HUES6 (cell line): ENCODE measurements at regions not wholly inside any gene's neighbourhood (a gene's known extent, or its start where the extent isn't known, plus 50 kb on each side); places are given as distances from the start of the nearest gene placed in this dataset.
"Not testable (repeated sequence)": the region's sequence is repeated elsewhere in the genome, so short reads cannot be mapped to it uniquely, and the experiment has no call there.

Experiments used
- H3K27ac ChIP-seq: 2 replicates; pipeline ENCODE4 v1.7.0; 2013; ENCODE audit warnings: low read depth, mild to moderate bottlenecking, low read length, inconsistent platforms
- H3K27me3 ChIP-seq: 2 replicates; pipeline ENCODE4 v1.6.1; 2013; ENCODE audit warnings: low read length; ENCODE audit not compliant: control insufficient read depth, insufficient read depth
- H3K36me3 ChIP-seq: 2 replicates; pipeline ENCODE4 v1.6.1; 2013; ENCODE audit warnings: low read length; ENCODE audit not compliant: control insufficient read depth, insufficient read depth
- H3K4me1 ChIP-seq: 2 replicates; pipeline ENCODE4 v1.6.1; 2013; ENCODE audit warnings: low read length; ENCODE audit not compliant: control insufficient read depth, insufficient read depth
- H3K4me3 ChIP-seq: 2 replicates; pipeline ENCODE4 v1.5.1; 2013; ENCODE audit warnings: low read depth, low read length
- H3K9ac ChIP-seq: one replicate; pipeline ENCODE4 v1.6.1; 2013; ENCODE audit warnings: mild to moderate bottlenecking, low read length
- H3K9me3 ChIP-seq: 2 replicates; pipeline ENCODE4 v1.6.1; 2013; ENCODE audit warnings: low read depth, low read length; ENCODE audit not compliant: control insufficient read depth, insufficient read depth

DNA sequence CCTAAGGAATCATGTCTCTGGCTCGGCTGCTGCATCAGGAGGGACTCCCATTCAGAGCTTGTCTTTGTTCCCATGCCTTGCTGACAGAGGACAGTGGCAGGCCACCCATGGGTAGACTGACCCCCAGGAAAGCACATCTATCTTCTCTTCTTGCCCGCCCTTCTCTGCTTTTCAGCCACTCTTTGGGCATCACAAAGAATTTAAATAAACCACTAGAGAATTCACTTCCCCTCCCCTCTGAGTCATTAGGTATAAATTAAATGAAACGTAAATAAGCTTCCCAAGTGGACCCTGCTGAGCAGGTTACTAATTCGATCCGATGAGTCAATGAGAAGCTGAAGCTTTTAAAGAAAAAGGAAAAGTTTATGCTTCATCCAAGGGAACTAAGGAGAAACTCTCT lies 97.0 kb downstream of the DRD1 start:
- H3K9ac ChIP-seq = no peak overlapping the region
- no peaks in the 10 kb centered on the region for H3K9me3 ChIP-seq
- H3K27me3 ChIP-seq = no peaks in the 10 kb centered on the region
- no peak overlapping the region for H3K4me3 ChIP-seq
- H3K27ac ChIP-seq = no peak overlapping the region
- H3K4me1 ChIP-seq = peaks cover 17% of the 10 kb centered on the region
- H3K36me3 ChIP-seq = no peaks in the 10 kb centered on the region

DNA sequence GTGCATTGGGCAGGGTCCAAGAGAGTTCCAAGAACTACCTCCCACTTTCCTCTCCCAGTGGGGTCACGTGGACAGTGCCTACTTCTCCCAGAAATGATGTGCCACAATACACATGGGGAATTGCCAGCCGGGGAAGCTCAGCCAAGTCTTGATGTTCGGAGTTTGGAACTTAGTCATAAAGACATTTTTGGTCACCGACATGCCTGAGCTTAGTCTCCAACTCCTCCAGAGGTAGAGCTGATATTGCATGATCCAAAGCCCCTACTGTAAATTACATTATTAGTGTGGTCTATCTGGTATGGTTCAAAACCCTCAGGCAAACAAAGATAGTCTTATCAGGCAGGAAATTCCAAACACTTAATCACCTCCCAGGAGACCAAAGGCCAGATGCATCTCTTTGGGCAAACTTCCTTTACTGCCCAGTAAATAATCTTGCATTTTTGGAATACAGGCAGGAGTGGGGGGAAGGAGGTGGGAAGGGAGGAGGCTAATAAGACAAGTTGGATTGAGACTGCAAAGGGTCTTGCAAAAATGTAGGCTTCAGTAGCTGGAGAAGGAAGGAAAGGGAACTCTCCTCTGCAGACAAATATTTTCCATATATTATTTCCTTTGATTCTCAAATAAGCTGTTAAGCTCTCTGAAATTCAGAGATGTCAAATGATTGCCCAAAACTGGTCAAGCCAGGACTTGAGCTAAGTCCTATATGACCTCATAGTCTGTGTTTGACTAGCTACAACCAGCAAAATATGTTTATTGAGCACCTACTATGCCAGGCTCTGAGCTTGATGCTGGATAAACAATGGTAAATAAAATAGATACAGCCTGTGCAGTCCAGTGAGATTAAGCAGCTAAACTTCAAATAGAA lies 99.4 kb downstream of the DRD1 start:
- Histone ChIP-seq H3K4me3 (no peak overlapping the region), H3K27ac (no peak overlapping the region), H3K9me3 (no peaks in the 10 kb centered on the region), H3K36me3 (no peaks in the 10 kb centered on the region), H3K9ac (no peak overlapping the region), H3K4me1 (peaks cover 11% of the 10 kb centered on the region), H3K27me3 (no peaks in the 10 kb centered on the region)

DNA sequence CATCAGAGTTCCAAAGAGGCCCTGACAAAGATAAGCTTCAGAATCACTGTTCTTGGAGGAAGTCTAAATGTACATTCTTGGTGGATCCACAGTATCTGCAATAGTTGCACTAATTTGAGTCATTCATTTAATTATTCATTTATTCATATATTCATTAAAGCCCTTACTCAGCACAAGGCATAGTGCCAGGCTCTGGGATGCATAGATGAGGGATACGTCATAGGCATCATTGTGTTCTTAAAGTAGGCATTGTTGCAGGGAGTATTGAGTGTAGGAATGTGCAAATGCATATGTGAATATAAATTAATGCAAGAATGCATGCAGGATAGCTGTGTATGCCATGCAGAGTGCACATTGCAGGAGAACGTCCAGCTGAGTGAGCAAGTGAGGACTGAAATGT lies 100.7 kb downstream of the DRD1 start:
- Histone ChIP-seq H3K27ac (no peak overlapping the region), H3K9ac (no peak overlapping the region), H3K27me3 (no peaks in the 10 kb centered on the region), H3K4me1 (peaks cover 10% of the 10 kb centered on the region), H3K36me3 (no peaks in the 10 kb centered on the region), H3K4me3 (no peak overlapping the region), H3K9me3 (no peaks in the 10 kb centered on the region)

DNA sequence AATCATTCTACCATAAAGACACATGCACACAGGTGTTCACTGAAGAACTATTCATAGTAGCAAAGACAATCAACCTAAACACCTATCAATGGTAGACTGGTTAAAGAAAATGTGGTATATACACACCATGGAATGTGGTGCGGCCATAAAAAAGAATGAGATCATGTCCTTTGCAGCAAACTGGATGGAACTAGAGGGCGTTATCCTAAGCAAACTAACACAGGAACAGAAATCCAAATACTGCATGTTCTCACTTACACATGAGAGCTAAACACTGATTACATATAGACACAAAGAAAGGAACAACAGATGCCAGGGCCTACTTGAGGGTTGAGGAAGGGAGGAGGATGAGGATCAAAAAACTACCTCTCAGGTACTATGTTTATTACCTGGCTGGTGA lies 103.8 kb downstream of the DRD1 start:
- no peaks in the 10 kb centered on the region for H3K9me3 ChIP-seq
- H3K9ac ChIP-seq = no peak overlapping the region
- H3K27me3 ChIP-seq = no peaks in the 10 kb centered on the region
- no peaks in the 10 kb centered on the region for H3K36me3 ChIP-seq
- no peak overlapping the region for H3K27ac ChIP-seq
- no peaks in the 10 kb centered on the region; the same call in 1 of the 2 replicates for H3K4me1 ChIP-seq
- H3K4me3 ChIP-seq = no peak overlapping the region

DNA sequence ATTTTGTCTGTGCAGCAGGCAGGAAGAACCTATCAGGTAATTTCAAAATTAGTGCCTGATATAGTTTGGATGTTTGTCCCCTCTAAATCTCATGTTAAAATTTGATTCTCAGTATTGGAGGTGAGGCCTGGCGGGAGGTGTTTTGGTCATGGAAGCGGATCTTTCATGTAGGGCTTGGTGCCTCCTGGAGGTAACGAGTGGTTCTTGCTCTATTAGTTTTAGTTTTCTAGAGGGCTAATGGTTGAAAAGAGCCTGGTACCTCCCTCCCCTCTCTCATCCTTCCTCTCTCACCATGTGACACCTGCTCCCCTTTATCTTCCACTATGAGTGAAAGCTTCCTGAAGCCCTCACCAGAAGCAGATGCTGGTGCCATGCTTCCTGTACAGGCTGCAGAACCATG lies 106.3 kb downstream of the DRD1 start:
- no peaks in the 10 kb centered on the region for H3K27me3 ChIP-seq
- H3K9ac ChIP-seq = no peak overlapping the region
- H3K4me3 ChIP-seq = no peak overlapping the region
- H3K9me3 ChIP-seq = no peaks in the 10 kb centered on the region
- no peaks in the 10 kb centered on the region for H3K4me1 ChIP-seq
- H3K36me3 ChIP-seq = no peaks in the 10 kb centered on the region
- no peak overlapping the region for H3K27ac ChIP-seq

DNA sequence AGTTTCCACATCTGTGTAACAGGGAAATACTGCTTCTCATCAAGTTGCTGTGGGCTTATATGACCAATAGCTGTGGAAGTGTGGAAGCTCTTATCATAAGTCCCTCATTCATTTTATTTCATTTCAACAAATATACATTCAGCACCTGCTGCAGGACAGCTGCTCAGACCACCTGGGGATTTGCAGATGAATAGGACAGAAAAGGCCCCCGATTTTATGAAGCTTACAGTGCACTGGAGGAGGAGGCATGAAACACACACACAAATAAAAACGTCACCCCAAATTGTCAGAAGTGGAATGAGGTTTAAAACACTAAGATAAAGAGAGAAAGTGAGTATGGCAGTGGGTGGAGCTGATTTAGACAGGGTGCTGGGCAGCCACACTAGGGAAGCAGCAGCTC lies 107.2 kb downstream of the DRD1 start:
- H3K4me1 ChIP-seq = no peaks in the 10 kb centered on the region
- no peak overlapping the region for H3K4me3 ChIP-seq
- no peaks in the 10 kb centered on the region for H3K36me3 ChIP-seq
- no peak overlapping the region for H3K27ac ChIP-seq
- no peaks in the 10 kb centered on the region for H3K27me3 ChIP-seq
- no peaks in the 10 kb centered on the region for H3K9me3 ChIP-seq
- H3K9ac ChIP-seq = no peak overlapping the region

DNA sequence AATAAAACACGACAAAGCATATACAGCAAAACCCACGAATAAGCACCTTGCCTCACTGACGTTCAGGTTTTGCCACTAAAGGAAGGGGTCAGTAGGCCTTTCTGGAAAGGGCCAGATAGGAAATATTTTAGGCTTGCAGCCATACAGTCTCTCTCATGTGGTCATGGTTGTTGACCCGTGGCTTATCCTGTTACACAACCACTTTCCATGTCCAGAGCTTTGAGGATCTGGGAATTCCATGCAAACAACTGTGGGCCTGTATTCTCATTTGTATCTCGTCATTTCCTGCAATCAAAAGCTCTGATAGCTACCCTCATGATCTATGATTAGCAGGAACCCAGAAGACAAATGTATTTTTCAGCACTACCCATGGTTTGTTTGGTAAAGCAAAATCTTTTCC lies 108.3 kb downstream of the DRD1 start:
- H3K27ac ChIP-seq = no peak overlapping the region

DNA sequence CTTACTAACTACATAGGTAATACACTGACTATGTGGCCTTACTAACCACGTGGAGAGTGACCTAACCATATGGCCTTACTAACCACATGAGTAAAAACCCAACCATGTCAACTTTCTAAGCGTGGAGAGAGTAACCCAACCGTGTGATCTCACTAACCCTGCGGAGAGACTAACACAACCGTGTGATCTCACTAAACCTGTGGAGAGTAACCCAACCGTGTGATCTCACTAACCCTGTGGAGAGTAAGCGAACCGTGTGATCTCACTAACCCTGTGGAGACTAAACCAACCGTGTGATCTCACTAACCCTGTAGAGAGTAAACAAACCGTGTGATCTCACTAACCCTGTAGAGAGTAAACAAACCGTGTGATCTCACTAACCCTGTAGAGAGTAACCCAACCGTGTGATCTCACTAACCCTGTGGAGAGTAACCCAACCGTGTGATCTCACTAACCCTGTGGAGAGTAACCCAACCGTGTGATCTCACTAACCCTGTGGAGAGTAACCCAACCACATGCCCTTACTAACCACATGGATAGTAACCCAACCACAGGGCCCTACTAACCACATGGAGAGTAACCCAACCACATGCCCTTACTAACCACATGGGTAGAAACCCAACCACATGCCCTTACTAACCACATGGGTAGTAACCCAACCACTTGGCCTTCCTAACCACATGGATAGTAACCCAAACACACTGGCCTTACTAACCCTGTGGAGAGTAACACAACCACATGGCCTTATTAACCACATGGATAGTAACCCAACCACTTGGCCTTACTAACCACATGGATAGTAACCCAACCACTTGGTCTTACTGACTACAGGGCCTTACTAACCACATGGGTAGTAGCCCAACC lies 112.6 kb downstream of the DRD1 start:
- not testable (repeated sequence) for H3K27me3 ChIP-seq, H3K27ac ChIP-seq, H3K4me3 ChIP-seq, H3K4me1 ChIP-seq, H3K36me3 ChIP-seq, H3K9me3 ChIP-seq, H3K9ac ChIP-seq

More for the DNA sequence above, 108.3 kb downstream of the DRD1 start:
- no peaks in the 10 kb centered on the region for H3K4me1 ChIP-seq
- no peaks in the 10 kb centered on the region for H3K9me3 ChIP-seq
- no peak overlapping the region for H3K9ac ChIP-seq
- H3K4me3 ChIP-seq = no peak overlapping the region
- H3K27me3 ChIP-seq = no peaks in the 10 kb centered on the region
- no peaks in the 10 kb centered on the region for H3K36me3 ChIP-seq

DNA sequence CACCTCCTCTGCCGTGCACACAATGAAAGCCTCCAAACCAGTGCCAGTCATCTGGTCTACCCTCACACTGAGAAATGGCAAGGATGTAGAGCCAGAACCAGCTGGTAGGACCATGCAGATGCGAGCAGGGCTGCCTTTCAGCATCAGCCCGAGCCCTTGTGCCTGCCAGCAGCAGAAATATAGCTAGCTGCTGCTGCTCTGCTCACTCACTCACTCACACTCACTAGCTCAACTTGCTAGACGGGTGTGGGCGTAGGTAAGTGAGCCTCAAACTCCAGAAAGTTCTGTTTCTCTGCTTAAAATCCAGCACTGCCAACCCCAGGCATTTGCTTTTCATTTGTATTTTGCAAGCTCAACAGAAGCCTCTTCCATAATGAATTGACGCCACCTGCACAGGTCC lies 114.0 kb downstream of the DRD1 start:
- no peak overlapping the region for H3K9ac ChIP-seq
- H3K27ac ChIP-seq = no peak overlapping the region
- H3K9me3 ChIP-seq = no peaks in the 10 kb centered on the region
- no peaks in the 10 kb centered on the region for H3K27me3 ChIP-seq
- peaks cover 13% of the 10 kb centered on the region; the same call in 1 of the 2 replicates for H3K4me1 ChIP-seq
- H3K4me3 ChIP-seq = no peak overlapping the region
- H3K36me3 ChIP-seq = no peaks in the 10 kb centered on the region

DNA sequence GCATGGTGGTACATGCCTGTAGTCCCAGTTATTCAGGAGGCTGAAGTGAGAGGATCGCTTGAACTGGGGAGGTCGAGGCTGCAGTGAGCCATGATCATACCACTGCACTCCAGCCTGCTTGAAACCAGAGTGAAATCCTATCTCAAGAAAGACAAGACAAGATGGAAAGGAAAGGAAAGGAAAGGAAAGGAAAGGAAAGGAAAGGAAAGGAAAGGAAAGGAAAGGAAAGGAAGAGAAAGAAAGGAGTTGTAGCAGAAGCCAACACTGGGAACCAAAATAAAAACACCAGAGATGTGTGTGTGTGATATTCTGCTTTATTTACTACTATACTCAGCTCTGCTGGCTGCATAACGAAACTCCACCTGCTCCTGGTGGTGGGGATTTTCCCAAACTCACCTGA lies 115.3 kb downstream of the DRD1 start:
- no peak overlapping the region for H3K9ac ChIP-seq
- peaks cover 13% of the 10 kb centered on the region; the same call in 1 of the 2 replicates for H3K4me1 ChIP-seq
- H3K36me3 ChIP-seq = no peaks in the 10 kb centered on the region
- no peak overlapping the region for H3K27ac ChIP-seq
- H3K4me3 ChIP-seq = no peak overlapping the region
- H3K9me3 ChIP-seq = no peaks in the 10 kb centered on the region
- no peaks in the 10 kb centered on the region for H3K27me3 ChIP-seq

DNA sequence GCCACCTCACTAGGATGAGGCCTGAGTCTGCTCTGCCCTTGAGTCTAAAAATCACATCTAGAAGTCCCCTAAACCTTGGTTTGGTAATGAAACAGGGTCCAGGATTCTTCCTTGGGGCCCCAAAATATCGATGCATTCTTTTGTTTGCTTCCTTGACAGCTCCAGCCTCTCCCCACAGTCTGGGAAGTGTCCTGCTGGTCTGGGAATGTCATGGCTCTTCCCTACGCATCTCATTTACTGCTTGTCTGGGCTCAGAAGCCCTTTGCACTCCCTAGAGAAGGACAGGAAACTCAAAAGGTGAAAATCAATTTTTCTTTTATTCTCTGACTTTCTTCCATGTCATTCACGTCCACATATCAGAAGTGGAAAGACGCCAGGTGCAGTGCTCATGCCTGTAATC lies 115.8 kb downstream of the DRD1 start:
- H3K4me1 ChIP-seq = peaks cover 13% of the 10 kb centered on the region; the same call in 1 of the 2 replicates
- no peaks in the 10 kb centered on the region for H3K27me3 ChIP-seq
- no peak overlapping the region for H3K27ac ChIP-seq
- H3K9ac ChIP-seq = no peak overlapping the region
- H3K36me3 ChIP-seq = no peaks in the 10 kb centered on the region
- no peak overlapping the region for H3K4me3 ChIP-seq
- no peaks in the 10 kb centered on the region for H3K9me3 ChIP-seq
